ENCODE measurements at regions not wholly inside any gene's neighbourhood (a gene's known extent, or its start where the extent isn't known, plus 50 kb on each side); places are given as distances from the start of the nearest gene placed in this dataset.
"Not testable (repeated sequence)": the region's sequence is repeated elsewhere in the genome, so short reads cannot be mapped to it uniquely, and the experiment has no call there.

DNA sequence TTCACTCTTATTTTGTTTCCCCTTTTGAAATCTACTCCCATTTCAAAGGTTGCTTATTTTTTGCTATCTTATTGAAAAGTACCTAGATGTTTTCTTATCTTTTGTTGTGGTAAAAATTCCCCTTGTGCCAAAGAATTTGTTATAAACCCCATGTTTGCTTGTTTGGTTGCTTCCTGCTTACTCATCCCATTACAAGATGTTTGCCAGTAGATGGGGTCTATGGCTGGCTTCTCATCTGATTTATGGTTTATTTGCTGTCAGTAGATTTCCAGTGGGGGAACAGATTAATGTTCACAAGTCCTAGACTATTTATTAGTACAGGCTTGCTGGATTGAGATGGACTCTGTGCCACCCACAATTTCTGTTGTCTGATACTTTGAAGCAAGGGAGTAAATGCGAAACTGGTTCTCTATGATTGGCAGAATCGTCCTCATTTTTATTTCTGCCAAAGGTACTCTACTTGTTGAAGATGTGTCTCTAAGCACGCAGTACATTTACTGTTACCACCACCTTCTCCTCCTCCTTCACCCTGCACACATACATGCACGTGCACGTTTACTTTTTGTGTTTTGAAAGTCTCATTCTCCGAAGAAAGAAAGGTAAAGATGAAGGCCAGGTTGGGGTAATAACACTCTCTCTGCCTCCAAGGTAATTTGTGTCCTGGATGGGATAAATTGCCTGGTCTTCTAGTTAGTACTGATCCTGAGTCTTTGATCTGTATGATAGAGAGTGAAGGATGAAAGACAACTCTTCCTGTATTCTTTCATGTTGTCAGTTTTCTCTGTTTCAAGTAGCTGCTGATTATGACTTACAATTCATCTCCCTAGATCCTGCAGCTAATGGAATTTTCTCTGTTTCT, 117.2 kb upstream of the ATP2B1 start:
- Histone ChIP-seq H3K27ac (ENCODE audit: low read length) (no peak overlapping the region), H3K4me1 (ENCODE audit: low read length) (peaks cover 14% of the 10 kb centered on the region), H3K79me2 (ENCODE audit: low read length) (no peaks in the 10 kb centered on the region), H3K4me2 (ENCODE audit: low read length) (0 out of 2 replicates have a peak overlapping the region, but pooled peaks have one; percentile 0), H3K4me3 (ENCODE audit: low read length) (no peak overlapping the region), H3K9me3 (ENCODE audit: insufficient read depth, low read length) (no peaks in the 10 kb centered on the region), H3K9ac (ENCODE audit: low read length) (no peak overlapping the region), H3K27me3 (ENCODE audit: low read depth, low read length) (no peaks in the 10 kb centered on the region), H4K20me1 (ENCODE audit: insufficient read depth, low read length) (no peaks in the 10 kb centered on the region), H3K36me3 (replicated peaks; ENCODE audit: low read depth, low read length) (no peaks in the 10 kb centered on the region), H2AFZ (ENCODE audit: low read depth, low read length) (0 out of 2 replicates have a peak overlapping the region, but pooled peaks have one; percentile 46)
- no peak for TF ChIP-seq EZH2phosphoT487 (IDR thresholded peaks at IDR 0.05; ENCODE audit: low read depth)
- TF ChIP-seq, protein P1, sequence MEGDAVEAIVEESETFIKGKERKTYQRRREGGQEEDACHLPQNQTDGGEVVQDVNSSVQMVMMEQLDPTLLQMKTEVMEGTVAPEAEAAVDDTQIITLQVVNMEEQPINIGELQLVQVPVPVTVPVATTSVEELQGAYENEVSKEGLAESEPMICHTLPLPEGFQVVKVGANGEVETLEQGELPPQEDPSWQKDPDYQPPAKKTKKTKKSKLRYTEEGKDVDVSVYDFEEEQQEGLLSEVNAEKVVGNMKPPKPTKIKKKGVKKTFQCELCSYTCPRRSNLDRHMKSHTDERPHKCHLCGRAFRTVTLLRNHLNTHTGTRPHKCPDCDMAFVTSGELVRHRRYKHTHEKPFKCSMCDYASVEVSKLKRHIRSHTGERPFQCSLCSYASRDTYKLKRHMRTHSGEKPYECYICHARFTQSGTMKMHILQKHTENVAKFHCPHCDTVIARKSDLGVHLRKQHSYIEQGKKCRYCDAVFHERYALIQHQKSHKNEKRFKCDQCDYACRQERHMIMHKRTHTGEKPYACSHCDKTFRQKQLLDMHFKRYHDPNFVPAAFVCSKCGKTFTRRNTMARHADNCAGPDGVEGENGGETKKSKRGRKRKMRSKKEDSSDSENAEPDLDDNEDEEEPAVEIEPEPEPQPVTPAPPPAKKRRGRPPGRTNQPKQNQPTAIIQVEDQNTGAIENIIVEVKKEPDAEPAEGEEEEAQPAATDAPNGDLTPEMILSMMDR (IDR thresholded peaks at IDR 0.05; ENCODE audit: low read depth, low read length), result no peak

DNA sequence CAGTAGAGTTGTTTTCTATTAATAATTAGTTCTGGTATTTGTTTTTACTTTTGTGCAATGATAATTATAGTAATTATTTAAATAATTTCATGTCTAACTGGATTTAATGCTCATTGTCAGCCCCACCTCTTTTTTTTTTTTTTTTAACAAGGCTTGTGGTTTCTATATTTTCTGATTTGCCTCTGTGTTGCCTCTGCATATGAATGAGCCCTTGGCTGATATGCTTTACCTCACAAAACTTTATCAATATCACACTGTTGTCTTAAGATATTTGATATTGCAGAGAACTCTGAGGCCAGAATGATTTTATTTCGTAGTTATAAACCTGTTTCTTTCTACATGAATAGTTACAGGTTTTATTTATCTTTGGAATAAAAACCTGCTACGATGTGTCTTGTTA, 116.2 kb upstream of the ATP2B1 start:
- Histone ChIP-seq H3K27ac (ENCODE audit: low read length) (no peak overlapping the region), H3K9me3 (ENCODE audit: insufficient read depth, low read length) (no peaks in the 10 kb centered on the region), H3K79me2 (ENCODE audit: low read length) (no peaks in the 10 kb centered on the region), H3K9ac (ENCODE audit: low read length) (no peak overlapping the region), H3K4me3 (ENCODE audit: low read length) (no peak overlapping the region), H3K36me3 (replicated peaks; ENCODE audit: low read depth, low read length) (no peaks in the 10 kb centered on the region), H3K4me1 (ENCODE audit: low read length) (peaks cover 14% of the 10 kb centered on the region), H3K27me3 (ENCODE audit: low read depth, low read length) (no peaks in the 10 kb centered on the region), H4K20me1 (ENCODE audit: insufficient read depth, low read length) (no peaks in the 10 kb centered on the region), H3K4me2 (ENCODE audit: low read length) (no peak overlapping the region), H2AFZ (ENCODE audit: low read depth, low read length) (no peak overlapping the region)
- TF ChIP-seq, protein P1 (IDR thresholded peaks at IDR 0.05; ENCODE audit: low read depth, low read length), result no peak
- no peak for TF ChIP-seq EZH2phosphoT487 (IDR thresholded peaks at IDR 0.05; ENCODE audit: low read depth)

DNA sequence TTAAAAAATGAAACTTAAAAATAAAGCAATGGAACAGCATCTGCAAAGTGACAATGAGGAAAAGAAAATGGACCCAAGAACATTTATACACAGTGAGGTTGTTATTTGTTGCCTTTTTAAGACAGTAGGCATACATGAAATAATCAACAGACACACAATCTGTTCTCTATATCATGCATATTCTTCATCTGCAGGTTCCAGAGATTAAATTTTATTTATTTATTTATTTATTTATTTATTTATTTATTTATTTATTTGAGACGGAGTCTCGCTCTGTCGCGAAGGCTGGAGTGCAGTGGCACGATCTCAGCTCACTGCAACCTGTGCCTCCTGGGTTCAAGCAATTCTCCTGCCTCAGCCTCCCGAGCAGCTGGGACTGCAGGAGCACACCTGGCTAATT, 114.4 kb upstream of the ATP2B1 start:
- H3K79me2 ChIP-seq (ENCODE audit: low read length); H3K9me3 ChIP-seq (ENCODE audit: insufficient read depth, low read length); H3K27me3 ChIP-seq (ENCODE audit: low read depth, low read length); H4K20me1 ChIP-seq (ENCODE audit: insufficient read depth, low read length); H3K27ac ChIP-seq (ENCODE audit: low read length); H3K36me3 ChIP-seq (replicated peaks; ENCODE audit: low read depth, low read length); H3K4me3 ChIP-seq (ENCODE audit: low read length); H3K9ac ChIP-seq (ENCODE audit: low read length); H2AFZ ChIP-seq (ENCODE audit: low read depth, low read length); H3K4me2 ChIP-seq (ENCODE audit: low read length): not testable (repeated sequence)
- H3K4me1 ChIP-seq (ENCODE audit: low read length), result peaks cover 14% of the 10 kb centered on the region

DNA sequence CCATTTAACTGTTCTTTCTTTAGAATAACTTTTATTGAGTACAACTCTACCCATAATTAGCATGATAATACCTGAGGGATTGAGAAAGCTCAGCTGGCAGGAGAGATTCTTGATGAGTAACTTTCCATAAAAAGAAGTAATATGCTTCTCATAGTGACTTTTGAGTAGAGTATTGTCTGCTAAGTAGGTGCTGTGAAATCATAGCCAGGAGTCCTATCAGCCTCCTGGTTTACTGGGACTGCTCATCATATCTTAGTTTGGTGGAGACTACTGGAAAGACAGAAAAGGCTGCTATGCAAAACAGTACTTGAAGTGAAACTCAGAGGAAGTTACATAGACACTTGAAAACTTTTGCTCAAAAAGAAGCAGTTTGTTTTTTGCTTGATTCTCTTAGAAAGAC, 113.3 kb upstream of the ATP2B1 start:
- no peaks in the 10 kb centered on the region for H3K9me3 ChIP-seq (ENCODE audit: insufficient read depth, low read length)
- H3K27ac ChIP-seq (ENCODE audit: low read length), result no peak overlapping the region
- H3K27me3 ChIP-seq (ENCODE audit: low read depth, low read length), result no peaks in the 10 kb centered on the region
- H3K36me3 ChIP-seq (replicated peaks; ENCODE audit: low read depth, low read length), result no peaks in the 10 kb centered on the region
- H3K4me2 ChIP-seq (ENCODE audit: low read length), result peak overlapping the region; percentile 26; the same call in 1 of the 2 replicates
- no peak for TF ChIP-seq EZH2phosphoT487 (IDR thresholded peaks at IDR 0.05; ENCODE audit: low read depth)
- TF ChIP-seq, protein P1 (IDR thresholded peaks at IDR 0.05; ENCODE audit: low read depth, low read length), result no peak
- H3K4me3 ChIP-seq (ENCODE audit: low read length), result no peak overlapping the region
- H3K4me1 ChIP-seq (ENCODE audit: low read length), result peaks cover 14% of the 10 kb centered on the region
- no peak overlapping the region for H2AFZ ChIP-seq (ENCODE audit: low read depth, low read length)
- H3K9ac ChIP-seq (ENCODE audit: low read length), result no peak overlapping the region
- no peaks in the 10 kb centered on the region for H4K20me1 ChIP-seq (ENCODE audit: insufficient read depth, low read length)
- H3K79me2 ChIP-seq (ENCODE audit: low read length), result no peaks in the 10 kb centered on the region
